Left lung (tissue), 4 donors: ENCODE measurements at regions not wholly inside any gene's neighbourhood (a gene's known extent, or its start where the extent isn't known, plus 50 kb on each side); places are given as distances from the start of the nearest gene placed in this dataset.

ENCODE experiments used
- ATAC-seq: fragments of 200-7000 bp; cut with Tn5 transposase; one replicate; pipeline ENCODE4 v1.9.1; 2020; ENCODE audit warnings: moderate library complexity
- DNase-seq, 4 donors: peaks; one replicate each; pipeline ENCODE4 v3.0.0-alpha.2; 2013 to 2020
- H3K27ac ChIP-seq, 2 donors: fragments of 200-600 bp; sonication (generic) in 1 of 2; one replicate each; pipeline versions ENCODE4 v1.5.0 to v1.8.0; 2020 to 2021
- H3K27me3 ChIP-seq, 2 donors: fragments of 200-600 bp; sonication (generic) in 1 of 2; one replicate each; pipeline versions ENCODE4 v1.5.0 to v1.8.0; 2020 to 2021
- H3K36me3 ChIP-seq, 2 donors: fragments of 200-600 bp; sonication (generic) in 1 of 2; one replicate each; pipeline versions ENCODE4 v1.5.0 to v1.8.0; 2020 to 2021
- H3K4me1 ChIP-seq, 2 donors: fragments of 200-600 bp; one replicate each; pipeline ENCODE4 v1.8.0; 2021
- H3K4me3 ChIP-seq, 2 donors: fragments of 200-600 bp; sonication (generic) in 1 of 2; one replicate each; pipeline versions ENCODE4 v1.5.0 to v1.8.0; 2020 to 2021; ENCODE audit warnings: mild to moderate bottlenecking in 1 of 2
- H3K9me3 ChIP-seq, 2 donors: fragments of 200-600 bp; sonication (generic) in 1 of 2; one replicate each; pipeline versions ENCODE4 v1.5.0 to v1.8.0; 2020 to 2021
- intact Hi-C, 2 donors: fragments of 100-400 bp; cut with DNase I; formaldehyde crosslinking; loops; one replicate each; pipeline versions ENCODE4 v1.11.2 to v1.14.2; 2022
- TF ChIP-seq, protein P1 (sequence below), 2 donors: fragments of 200-600 bp; sonication (generic) in 1 of 2; IDR thresholded peaks; one replicate each; pipeline versions ENCODE4 v1.5.0 to v1.8.0; 2021; ENCODE audit warnings: antibody characterized with exemption in 2 of 2
- donor health status: DM: no; HTN: yes; CAD: no.
- donor health status: DM: no; HTN: no; CAD: no.

DNA sequence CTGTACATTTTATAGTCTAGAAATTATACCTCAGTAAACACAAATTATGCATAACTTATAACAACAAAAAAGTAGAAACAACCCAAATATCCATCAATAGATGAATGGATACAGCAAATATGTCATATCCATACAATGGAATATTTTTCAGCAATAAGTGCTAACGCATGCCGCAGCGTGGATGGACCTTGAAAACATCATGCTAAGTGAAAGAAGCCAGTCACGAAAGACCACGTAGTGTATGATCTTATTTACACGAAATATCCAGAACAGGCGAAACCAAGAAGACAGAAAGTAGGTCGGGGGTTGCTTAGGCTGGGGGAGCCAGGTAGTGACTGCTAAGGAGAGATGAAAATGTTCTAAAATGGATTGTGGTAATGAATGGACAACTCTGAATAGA, 167.1 kb upstream of the MYCN start:
- intact Hi-C loops, result no loop called here
- no peak for DNase-seq
- H3K36me3 ChIP-seq, result no peaks in the 10 kb centered on the region

DNA sequence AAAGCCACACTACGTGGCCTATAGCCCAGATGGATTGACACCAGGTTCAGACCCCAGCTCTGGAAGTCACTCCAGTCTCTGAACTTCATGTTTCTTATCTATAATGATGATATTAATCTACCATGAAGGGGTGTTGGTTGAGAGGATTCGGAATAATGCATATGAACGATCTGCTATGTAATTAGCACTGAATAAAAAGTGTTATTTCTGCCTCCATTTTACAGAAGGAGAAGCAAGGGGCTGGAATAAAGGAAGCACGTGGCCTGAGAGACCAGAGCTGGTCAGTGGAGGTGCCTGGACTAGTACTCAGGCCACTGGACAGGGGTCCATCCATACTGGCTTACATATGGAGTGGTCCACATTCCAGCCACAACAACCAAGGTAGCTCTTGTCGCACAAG, 166.5 kb upstream of the MYCN start:
- H3K4me1 ChIP-seq, result no peaks in the 10 kb centered on the region
- intact Hi-C loops, result no loop called here
- no peak overlapping the region for H3K27ac ChIP-seq
- no peaks in the 10 kb centered on the region for H3K9me3 ChIP-seq
- H3K4me3 ChIP-seq, result no peak overlapping the region
- no peaks in the 10 kb centered on the region for H3K36me3 ChIP-seq
- DNase-seq, result no peak
- ATAC-seq, result no peak
- TF ChIP-seq, protein P1, sequence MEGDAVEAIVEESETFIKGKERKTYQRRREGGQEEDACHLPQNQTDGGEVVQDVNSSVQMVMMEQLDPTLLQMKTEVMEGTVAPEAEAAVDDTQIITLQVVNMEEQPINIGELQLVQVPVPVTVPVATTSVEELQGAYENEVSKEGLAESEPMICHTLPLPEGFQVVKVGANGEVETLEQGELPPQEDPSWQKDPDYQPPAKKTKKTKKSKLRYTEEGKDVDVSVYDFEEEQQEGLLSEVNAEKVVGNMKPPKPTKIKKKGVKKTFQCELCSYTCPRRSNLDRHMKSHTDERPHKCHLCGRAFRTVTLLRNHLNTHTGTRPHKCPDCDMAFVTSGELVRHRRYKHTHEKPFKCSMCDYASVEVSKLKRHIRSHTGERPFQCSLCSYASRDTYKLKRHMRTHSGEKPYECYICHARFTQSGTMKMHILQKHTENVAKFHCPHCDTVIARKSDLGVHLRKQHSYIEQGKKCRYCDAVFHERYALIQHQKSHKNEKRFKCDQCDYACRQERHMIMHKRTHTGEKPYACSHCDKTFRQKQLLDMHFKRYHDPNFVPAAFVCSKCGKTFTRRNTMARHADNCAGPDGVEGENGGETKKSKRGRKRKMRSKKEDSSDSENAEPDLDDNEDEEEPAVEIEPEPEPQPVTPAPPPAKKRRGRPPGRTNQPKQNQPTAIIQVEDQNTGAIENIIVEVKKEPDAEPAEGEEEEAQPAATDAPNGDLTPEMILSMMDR (IDR thresholded peaks at IDR 0.05), result no peak
- no peaks in the 10 kb centered on the region for H3K27me3 ChIP-seq

More for the DNA sequence above, 167.1 kb upstream of the MYCN start:
- Histone ChIP-seq H3K9me3 (no peaks in the 10 kb centered on the region), H3K27me3 (no peaks in the 10 kb centered on the region), H3K4me3 (no peak overlapping the region), H3K4me1 (no peaks in the 10 kb centered on the region), H3K27ac (no peak overlapping the region)
- no peak for ATAC-seq
- TF ChIP-seq, protein P1 (IDR thresholded peaks at IDR 0.05), result no peak

DNA sequence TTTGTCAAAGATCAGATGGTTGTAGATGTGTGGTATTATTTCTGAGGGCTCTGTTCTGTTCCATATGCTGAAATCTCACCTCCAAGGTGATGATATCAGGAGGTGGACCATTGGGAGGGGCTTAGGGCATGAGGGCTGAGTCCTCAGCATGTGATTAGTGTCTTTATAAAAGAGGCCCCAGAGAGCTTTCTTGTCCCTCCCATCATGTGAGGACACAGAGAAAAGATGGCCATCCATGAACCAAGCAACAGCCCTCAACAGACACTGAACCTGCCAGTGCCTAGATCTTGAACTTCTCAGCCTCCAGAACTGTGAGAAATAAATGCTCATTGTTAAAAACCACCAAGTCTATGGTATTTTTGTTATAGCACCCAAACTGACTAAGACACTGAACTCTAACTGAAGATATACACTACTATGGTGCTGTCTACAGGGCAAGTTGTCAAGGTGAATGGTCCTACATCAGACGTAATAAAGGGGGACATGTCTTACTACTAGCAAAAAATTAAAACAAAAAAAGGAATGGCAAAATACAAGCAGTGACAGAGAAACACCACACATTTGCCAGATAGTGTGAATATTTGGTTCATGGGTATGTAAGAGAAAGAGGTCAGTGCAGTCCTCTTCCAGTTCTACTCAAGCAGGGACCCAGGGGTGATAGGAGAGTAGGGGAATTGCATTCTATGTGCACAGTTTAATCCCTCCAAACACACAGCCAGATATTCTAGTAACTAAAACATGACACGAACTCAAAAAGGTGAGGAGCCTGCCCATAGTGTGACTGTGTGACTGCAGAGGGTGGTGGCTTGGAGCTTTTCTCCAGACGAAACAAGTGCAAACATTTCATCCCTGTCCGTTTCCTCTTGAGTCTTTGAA, 164.4 kb upstream of the MYCN start:
- no peak overlapping the region for H3K27ac ChIP-seq

DNA sequence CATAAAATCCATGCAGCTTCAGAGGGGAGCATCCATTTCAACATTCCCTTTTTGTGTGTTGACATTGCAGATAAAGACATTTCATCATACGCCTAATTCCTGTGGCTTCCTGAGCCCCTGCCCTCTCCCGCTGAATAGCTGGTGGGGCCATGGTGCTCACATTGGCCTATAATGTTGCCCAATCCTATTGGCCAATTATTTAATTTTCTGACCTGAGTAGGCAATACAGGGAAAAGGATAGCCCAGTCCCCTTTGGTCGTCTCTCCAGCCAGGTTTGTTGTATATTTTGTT, 163.8 kb upstream of the MYCN start:
- Histone ChIP-seq H3K36me3 (no peaks in the 10 kb centered on the region), H3K4me1 (no peaks in the 10 kb centered on the region), H3K27me3 (peaks cover 0 to 5% of the 10 kb centered on the region in 2 donors), H3K27ac (no peak overlapping the region), H3K9me3 (no peaks in the 10 kb centered on the region), H3K4me3 (no peak overlapping the region)
- ATAC-seq, result no peak
- TF ChIP-seq, protein P1 (IDR thresholded peaks at IDR 0.05), result no peak
- DNase-seq, result no peak
- intact Hi-C loops, result no loop called here

More for the DNA sequence above, 164.4 kb upstream of the MYCN start:
- Histone ChIP-seq H3K4me1 (no peaks in the 10 kb centered on the region), H3K27me3 (no peaks in the 10 kb centered on the region), H3K4me3 (no peak overlapping the region), H3K36me3 (no peaks in the 10 kb centered on the region), H3K9me3 (no peaks in the 10 kb centered on the region)
- intact Hi-C loops, result no loop called here
- DNase-seq (no peak), ATAC-seq (no peak)
- TF ChIP-seq, protein P1 (IDR thresholded peaks at IDR 0.05), result no peak

DNA sequence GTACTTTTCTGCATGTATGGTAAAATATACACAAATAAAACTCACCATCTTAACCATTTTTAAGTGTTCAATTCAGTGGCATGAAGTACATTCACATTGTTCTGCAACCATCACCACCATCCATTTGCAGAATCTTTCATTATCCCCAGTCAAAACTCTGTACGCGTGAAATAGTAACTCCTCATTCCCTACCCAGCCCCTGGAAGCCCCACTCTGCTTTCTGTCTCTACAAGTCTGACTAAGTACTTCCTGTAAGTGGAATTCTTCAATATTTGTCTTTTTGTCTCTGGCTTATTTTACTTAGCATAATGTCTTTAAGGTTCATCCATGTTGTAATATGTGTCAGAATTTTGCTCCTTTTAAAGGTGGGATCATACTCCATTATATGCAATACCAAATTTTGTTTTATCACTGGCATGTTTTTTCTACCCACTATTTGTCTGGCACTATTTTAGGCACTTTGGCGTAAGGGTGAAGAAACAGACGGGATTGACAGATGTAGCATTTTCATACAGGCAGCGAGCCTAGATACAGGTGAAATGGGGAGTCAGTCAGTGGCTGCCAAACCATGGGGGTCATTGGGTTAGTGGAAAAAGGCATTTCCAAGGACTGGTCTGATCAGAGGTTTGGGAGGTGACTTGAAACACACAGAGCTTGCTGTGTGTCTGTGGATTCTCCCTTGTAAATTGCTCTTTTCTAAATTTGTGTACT, 163.2 kb upstream of the MYCN start:
- no peak for ATAC-seq

More for the DNA sequence above, 163.2 kb upstream of the MYCN start:
- DNase-seq, result no peak
- peaks cover 0 to 9% of the 10 kb centered on the region in 2 donors for H3K27me3 ChIP-seq
- H3K9me3 ChIP-seq, result no peaks in the 10 kb centered on the region
- TF ChIP-seq, protein P1 (IDR thresholded peaks at IDR 0.05), result no peak
- no peaks in the 10 kb centered on the region for H3K36me3 ChIP-seq
- no peaks in the 10 kb centered on the region for H3K4me1 ChIP-seq
- intact Hi-C loops, result no loop called here
- no peak overlapping the region for H3K27ac ChIP-seq
- H3K4me3 ChIP-seq, result no peak overlapping the region
